Upper lobe of left lung (tissue), 4 donors: ENCODE measurements at regions not wholly inside any gene's neighbourhood (a gene's known extent, or its start where the extent isn't known, plus 50 kb on each side); places are given as distances from the start of the nearest gene placed in this dataset.

Source experiments
- POLR2A ChIP-seq, 4 donors: fragments of 450-650 bp; IDR thresholded peaks; one replicate each; pipeline ENCODE4 v1.5.1; 2016 to 2017; ENCODE audit warnings: antibody characterized with exemption in 4 of 4, mild to moderate bottlenecking in 2 of 4
- POLR2AphosphoS5 ChIP-seq, 2 donors: sonication (generic); formaldehyde crosslinking; IDR thresholded peaks; one replicate each; pipeline ENCODE4 v1.5.1; 2017; ENCODE audit warnings: antibody characterized with exemption in 2 of 2
- TF ChIP-seq, protein P1 (sequence below), 6 experiments: fragments of 450-650 bp in 4 of 6; fragments of 200-600 bp in 2 of 6; sonication (generic) in 2 of 6; IDR thresholded peaks; one replicate each; pipeline ENCODE4 v1.5.1; 2016 to 2019; ENCODE audit warnings: antibody characterized with exemption in 6 of 6

DNA sequence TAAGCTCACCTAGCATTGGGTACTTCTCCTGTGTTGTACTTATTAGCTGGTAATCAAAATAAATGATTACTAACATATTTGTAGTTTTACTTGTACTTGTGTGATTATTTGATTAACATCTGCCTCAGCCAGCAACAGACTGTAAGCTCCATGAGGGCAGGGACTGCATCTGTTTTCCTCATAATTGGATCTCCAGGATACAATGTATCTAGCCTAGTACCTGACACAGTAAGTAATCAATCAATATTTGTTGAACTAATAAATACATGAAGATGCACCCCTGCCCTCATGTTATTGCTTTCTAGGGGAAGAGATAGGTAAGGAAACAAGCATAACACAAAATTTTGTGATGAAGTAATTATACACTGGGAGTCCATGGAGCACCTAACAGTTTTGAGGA lies 101.5 kb downstream of the TENT5C start:
- TF ChIP-seq, protein P1, sequence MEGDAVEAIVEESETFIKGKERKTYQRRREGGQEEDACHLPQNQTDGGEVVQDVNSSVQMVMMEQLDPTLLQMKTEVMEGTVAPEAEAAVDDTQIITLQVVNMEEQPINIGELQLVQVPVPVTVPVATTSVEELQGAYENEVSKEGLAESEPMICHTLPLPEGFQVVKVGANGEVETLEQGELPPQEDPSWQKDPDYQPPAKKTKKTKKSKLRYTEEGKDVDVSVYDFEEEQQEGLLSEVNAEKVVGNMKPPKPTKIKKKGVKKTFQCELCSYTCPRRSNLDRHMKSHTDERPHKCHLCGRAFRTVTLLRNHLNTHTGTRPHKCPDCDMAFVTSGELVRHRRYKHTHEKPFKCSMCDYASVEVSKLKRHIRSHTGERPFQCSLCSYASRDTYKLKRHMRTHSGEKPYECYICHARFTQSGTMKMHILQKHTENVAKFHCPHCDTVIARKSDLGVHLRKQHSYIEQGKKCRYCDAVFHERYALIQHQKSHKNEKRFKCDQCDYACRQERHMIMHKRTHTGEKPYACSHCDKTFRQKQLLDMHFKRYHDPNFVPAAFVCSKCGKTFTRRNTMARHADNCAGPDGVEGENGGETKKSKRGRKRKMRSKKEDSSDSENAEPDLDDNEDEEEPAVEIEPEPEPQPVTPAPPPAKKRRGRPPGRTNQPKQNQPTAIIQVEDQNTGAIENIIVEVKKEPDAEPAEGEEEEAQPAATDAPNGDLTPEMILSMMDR (IDR thresholded peaks at IDR 0.05), result no peak
- TF ChIP-seq POLR2A (IDR thresholded peaks at IDR 0.05) (no peak), POLR2AphosphoS5 (IDR thresholded peaks at IDR 0.05) (no peak)
